ENCODE measurements at regions not wholly inside any gene's neighbourhood (a gene's known extent, or its start where the extent isn't known, plus 50 kb on each side); places are given as distances from the start of the nearest gene placed in this dataset.
"Not testable (repeated sequence)": the region's sequence is repeated elsewhere in the genome, so short reads cannot be mapped to it uniquely, and the experiment has no call there.

DNA sequence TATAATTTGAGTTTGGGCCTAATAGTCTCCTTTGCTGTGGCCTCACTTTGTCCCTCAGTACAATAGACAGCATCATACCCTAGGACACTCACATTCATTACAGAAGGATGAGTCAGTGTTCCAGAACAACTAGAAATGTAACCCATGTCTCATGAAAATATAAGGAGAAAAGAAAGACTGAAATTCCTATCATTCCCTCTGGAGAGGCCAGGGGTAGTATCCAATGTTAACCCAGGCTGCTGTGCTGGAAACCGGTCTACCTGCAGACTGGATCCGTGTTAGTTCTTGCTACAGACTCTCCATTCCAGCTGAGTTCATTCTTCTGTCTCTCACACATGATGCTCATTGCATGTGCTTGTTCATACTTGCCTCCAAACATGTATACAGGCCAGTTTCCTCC, 75.8 kb upstream of the HOXC13 start:
- Mint-ChIP-seq H3K27me3 (ENCODE audit: low read depth) (peaks cover 12% of the 10 kb centered on the region), H3K9me3 (no peaks in the 10 kb centered on the region), H3K4me1 (ENCODE audit: low read depth) (no peaks in the 10 kb centered on the region), H3K27ac (no peak overlapping the region), H3K36me3 (ENCODE audit: low read depth) (no peaks in the 10 kb centered on the region), H3K4me3 (no peak overlapping the region)
- DNase-seq, result no peak
- intact Hi-C loops (cut with micrococcal nuclease), result no loop called here
- CTCF ChIA-PET, result interaction anchor here (1.2 kb wide), 1 partner anchor 9 kb away, joined by 4 read pairs; no protein-coding TSS in a partner anchor

- Mint-ChIP-seq H3K27ac (no peak overlapping the region), H3K27me3 (ENCODE audit: low read depth) (peaks cover 16% of the 10 kb centered on the region), H3K4me3 (no peak overlapping the region), H3K36me3 (ENCODE audit: low read depth) (no peaks in the 10 kb centered on the region), H3K4me1 (ENCODE audit: low read depth) (no peaks in the 10 kb centered on the region), H3K9me3 (no peaks in the 10 kb centered on the region)
- intact Hi-C loops (cut with micrococcal nuclease), result no loop called here
- no peak for DNase-seq
- CTCF ChIA-PET, result no interaction called here
These were observed 71.9 kb upstream of the HOXC13 start for GRCh38 chr12:53866727-53867126.

GRCh38 chr12:53867216-53868012, 71.2 kb upstream of the HOXC13 start:
- Mint-ChIP-seq H3K4me3 (no peak overlapping the region), H3K36me3 (ENCODE audit: low read depth) (no peaks in the 10 kb centered on the region), H3K27me3 (ENCODE audit: low read depth) (peaks cover 18% of the 10 kb centered on the region), H3K27ac (no peak overlapping the region), H3K4me1 (ENCODE audit: low read depth) (no peaks in the 10 kb centered on the region), H3K9me3 (no peaks in the 10 kb centered on the region)
- CTCF ChIA-PET, result no interaction called here
- intact Hi-C loops (cut with micrococcal nuclease), result no loop called here
- DNase-seq, result no peak

- Mint-ChIP-seq H3K36me3 (ENCODE audit: low read depth) (no peaks in the 10 kb centered on the region), H3K9me3 (no peaks in the 10 kb centered on the region), H3K27me3 (ENCODE audit: low read depth) (peaks cover 25% of the 10 kb centered on the region), H3K4me1 (ENCODE audit: low read depth) (no peaks in the 10 kb centered on the region), H3K27ac (no peak overlapping the region), H3K4me3 (no peak overlapping the region)
- intact Hi-C loops (cut with micrococcal nuclease), result no loop called here
- no peak for DNase-seq
- CTCF ChIA-PET, result no interaction called here
These were observed 70.1 kb upstream of the HOXC13 start for GRCh38 chr12:53868511-53868986.

GRCh38 chr12:53869500-53869899, 69.1 kb upstream of the HOXC13 start:
- H3K4me1 Mint-ChIP-seq (ENCODE audit: low read depth), result no peaks in the 10 kb centered on the region
- no peaks in the 10 kb centered on the region for H3K36me3 Mint-ChIP-seq (ENCODE audit: low read depth)
- no peaks in the 10 kb centered on the region for H3K9me3 Mint-ChIP-seq
- H3K27ac Mint-ChIP-seq, result no peak overlapping the region
- intact Hi-C loops (cut with micrococcal nuclease), result no loop called here
- peaks cover 27% of the 10 kb centered on the region for H3K27me3 Mint-ChIP-seq (ENCODE audit: low read depth)
- CTCF ChIA-PET, result no interaction called here
- DNase-seq, result no peak
- no peak overlapping the region for H3K4me3 Mint-ChIP-seq

DNA sequence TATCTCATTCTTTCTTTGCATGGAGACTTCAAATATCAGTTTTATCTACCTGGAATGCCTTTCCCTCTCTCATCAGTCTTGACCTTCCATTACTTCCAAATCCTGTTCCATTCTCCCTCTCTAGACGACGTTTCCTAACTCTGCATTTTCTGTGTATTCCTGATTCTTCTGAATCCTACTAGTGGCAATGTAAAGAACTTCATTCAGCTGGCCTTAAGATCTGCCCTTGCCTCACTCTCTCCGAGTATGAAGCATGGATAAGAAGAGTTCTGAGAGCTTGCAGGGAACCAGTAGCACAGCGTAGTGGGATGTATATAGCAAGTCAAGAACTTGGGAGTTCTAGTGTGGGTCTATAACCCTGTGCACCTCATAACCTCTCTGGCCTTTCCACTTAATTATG, 68.5 kb upstream of the HOXC13 start:
- Mint-ChIP-seq H3K9me3 (no peaks in the 10 kb centered on the region), H3K27me3 (ENCODE audit: low read depth) (peaks cover 32% of the 10 kb centered on the region)

DNA sequence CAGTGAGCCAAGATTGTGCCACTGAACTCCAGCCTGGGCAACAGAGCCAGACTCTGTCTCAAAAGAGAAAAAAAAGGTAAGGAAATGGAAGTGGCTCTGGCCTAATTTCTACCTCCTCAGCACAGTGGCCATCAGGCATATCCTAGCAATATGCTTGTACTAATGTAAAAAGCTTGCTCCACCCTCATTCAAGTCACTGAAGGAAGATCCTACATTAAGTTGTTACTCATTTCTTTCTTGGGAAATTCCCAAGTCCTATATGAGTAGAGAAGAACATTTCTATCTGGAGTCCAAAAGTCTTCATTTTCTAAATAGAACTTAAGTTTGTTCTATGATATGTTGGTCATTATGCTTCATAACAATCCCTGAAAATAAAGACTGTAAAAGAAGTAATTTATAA, 67.3 kb upstream of the HOXC13 start:
- Mint-ChIP-seq H3K27ac (no peak overlapping the region), H3K36me3 (ENCODE audit: low read depth) (no peaks in the 10 kb centered on the region), H3K27me3 (ENCODE audit: low read depth) (peaks cover 32% of the 10 kb centered on the region), H3K9me3 (no peaks in the 10 kb centered on the region), H3K4me1 (ENCODE audit: low read depth) (no peaks in the 10 kb centered on the region), H3K4me3 (no peak overlapping the region)
- no peak for DNase-seq
- intact Hi-C loops (cut with micrococcal nuclease), result no loop called here
- CTCF ChIA-PET, result no interaction called here

More for the DNA sequence above, 68.5 kb upstream of the HOXC13 start:
- H3K36me3 Mint-ChIP-seq (ENCODE audit: low read depth), result no peaks in the 10 kb centered on the region
- intact Hi-C loops (cut with micrococcal nuclease), result no loop called here
- no peak for DNase-seq
- CTCF ChIA-PET, result no interaction called here
- H3K27ac Mint-ChIP-seq, result no peak overlapping the region
- no peak overlapping the region for H3K4me3 Mint-ChIP-seq
- H3K4me1 Mint-ChIP-seq (ENCODE audit: low read depth), result no peaks in the 10 kb centered on the region

DNA sequence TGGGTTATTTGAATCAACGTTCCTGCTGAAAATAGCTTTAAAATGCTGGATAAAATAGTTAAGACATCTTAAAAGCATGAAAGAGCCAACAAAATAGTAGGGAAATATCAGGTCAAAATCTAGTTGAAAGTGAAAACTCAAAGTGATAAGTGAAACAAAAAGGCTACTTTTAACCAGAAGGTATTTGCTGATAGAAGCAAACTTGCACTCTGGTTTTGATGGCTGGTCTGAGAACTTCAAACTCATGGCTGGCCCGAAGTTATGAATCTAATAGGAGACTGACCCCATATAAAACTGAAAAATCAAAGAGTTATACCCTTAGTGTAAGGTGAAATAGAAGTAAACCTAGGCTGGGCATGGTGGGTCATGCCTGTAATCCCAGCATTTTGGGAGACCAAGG, 66.3 kb upstream of the HOXC13 start:
- CTCF ChIA-PET, result no interaction called here
- Mint-ChIP-seq H3K27ac (no peak overlapping the region), H3K27me3 (ENCODE audit: low read depth) (peaks cover 31% of the 10 kb centered on the region), H3K9me3 (no peaks in the 10 kb centered on the region), H3K36me3 (ENCODE audit: low read depth) (no peaks in the 10 kb centered on the region), H3K4me3 (no peak overlapping the region), H3K4me1 (ENCODE audit: low read depth) (no peaks in the 10 kb centered on the region)
- no peak for DNase-seq
- intact Hi-C loops (cut with micrococcal nuclease), result no loop called here

- peaks cover 30% of the 10 kb centered on the region for H3K27me3 Mint-ChIP-seq (ENCODE audit: low read depth)
- H3K36me3 Mint-ChIP-seq (ENCODE audit: low read depth); CTCF ChIA-PET; H3K27ac Mint-ChIP-seq; H3K9me3 Mint-ChIP-seq; intact Hi-C loops (cut with micrococcal nuclease); H3K4me1 Mint-ChIP-seq (ENCODE audit: low read depth); DNase-seq; H3K4me3 Mint-ChIP-seq: not testable (repeated sequence)
These were observed 60.7 kb upstream of the HOXC13 start for GRCh38 chr12:53877961-53878360.

- Mint-ChIP-seq H3K9me3 (no peaks in the 10 kb centered on the region), H3K36me3 (ENCODE audit: low read depth) (no peaks in the 10 kb centered on the region), H3K27me3 (ENCODE audit: low read depth) (peaks cover 29% of the 10 kb centered on the region), H3K4me3 (no peak overlapping the region), H3K27ac (no peak overlapping the region), H3K4me1 (ENCODE audit: low read depth) (no peaks in the 10 kb centered on the region)
- CTCF ChIA-PET, result interaction anchor here (0.5 kb wide), 1 partner anchor 321 kb away, joined by 3 read pairs; no protein-coding TSS in a partner anchor
- intact Hi-C loops (cut with micrococcal nuclease), result no loop called here
- no peak for DNase-seq
These were observed 51.6 kb upstream of the HOXC13 start for GRCh38 chr12:53887006-53887405.

DNA sequence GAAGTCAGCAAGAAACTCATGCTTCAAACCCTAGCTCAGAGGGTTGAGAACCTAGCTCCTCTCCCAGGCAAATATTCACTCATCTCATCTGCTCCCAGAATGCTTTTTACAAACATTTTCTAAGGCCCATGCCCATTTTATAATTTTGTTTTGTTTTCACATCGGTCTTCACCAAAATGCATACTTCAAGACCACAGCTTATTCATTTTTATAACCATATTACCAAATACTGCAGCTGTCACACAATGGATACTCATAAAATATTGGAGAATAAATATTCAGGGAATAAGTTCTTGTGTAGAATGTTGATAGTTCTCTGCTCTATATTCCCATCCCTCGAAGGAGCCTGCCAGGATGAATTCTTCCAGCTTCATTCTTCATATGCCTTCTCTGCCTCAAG, 50.8 kb upstream of the HOXC13 start:
- no peak overlapping the region for H3K27ac Mint-ChIP-seq
- intact Hi-C loops (cut with micrococcal nuclease), result no loop called here
- H3K4me3 Mint-ChIP-seq, result no peak overlapping the region
- CTCF ChIA-PET, result no interaction called here
- no peaks in the 10 kb centered on the region for H3K9me3 Mint-ChIP-seq
- H3K36me3 Mint-ChIP-seq (ENCODE audit: low read depth), result no peaks in the 10 kb centered on the region
- peaks cover 34% of the 10 kb centered on the region for H3K27me3 Mint-ChIP-seq (ENCODE audit: low read depth)
- H3K4me1 Mint-ChIP-seq (ENCODE audit: low read depth), result no peaks in the 10 kb centered on the region
- no peak for DNase-seq

Measured in activated naive CD4-positive, alpha-beta T cell treated with anti-CD3 and anti-CD28 coated beads for 36 hours (primary cell).